Right lobe of liver (tissue), 6 donors: ENCODE measurements at regions not wholly inside any gene's neighbourhood (a gene's known extent, or its start where the extent isn't known, plus 50 kb on each side); places are given as distances from the start of the nearest gene placed in this dataset.

Experiments used
- ATAC-seq, 4 donors: fragments of 200-7000 bp; cut with Tn5 transposase; one replicate each; pipeline ENCODE4 v1.9.1; 2020; ENCODE audit warnings: mild to moderate bottlenecking in 4 of 4, moderate library complexity in 4 of 4
- DNase-seq, 3 donors: peaks; one replicate each; pipeline ENCODE4 v3.0.0-alpha.2; 2020
- H3K27ac ChIP-seq, 3 donors: fragments of 200-600 bp; one replicate each; pipeline ENCODE4 v1.8.0; 2022
- H3K27me3 ChIP-seq, 2 donors: fragments of 200-600 bp; one replicate each; pipeline ENCODE4 v1.8.0; 2022
- H3K36me3 ChIP-seq, 4 donors: fragments of 200-600 bp; sonication (generic) in 1 of 4; one replicate each; pipeline versions ENCODE4 v1.5.1 to v1.8.0; 2017 to 2022; ENCODE audit warnings: control low read depth in 1 of 4
- H3K4me1 ChIP-seq, 4 donors: fragments of 200-600 bp; sonication (generic) in 1 of 4; one replicate each; pipeline versions ENCODE4 v1.5.1 to v1.8.0; 2017 to 2022; ENCODE audit warnings: control low read depth in 1 of 4
- H3K4me3 ChIP-seq, 3 donors: fragments of 200-600 bp; one replicate each; pipeline ENCODE4 v1.8.0; 2022
- H3K9me3 ChIP-seq, 4 donors: fragments of 200-600 bp; sonication (generic) in 1 of 4; one replicate each; pipeline versions ENCODE4 v1.5.1 to v1.8.0; 2017 to 2022; ENCODE audit warnings: control low read depth in 1 of 4
- CTCF ChIP-seq, 4 donors: fragments of 200-600 bp in 3 of 4; fragments of 450-650 bp in 1 of 4; IDR thresholded peaks; one replicate each; pipeline versions ENCODE4 v1.5.1 to v1.8.0; 2016 to 2022; ENCODE audit warnings: antibody characterized with exemption in 4 of 4, mild to moderate bottlenecking in 2 of 4
- POLR2A ChIP-seq: fragments of 450-650 bp; IDR thresholded peaks from one replicate; pipeline ENCODE4 v1.6.1; 2017; ENCODE audit warnings: antibody characterized with exemption, mild to moderate bottlenecking
- WGBS: methylation state at CpG from one replicate; pipeline ENCODE4 v1.1.6; 2018; ENCODE audit warnings: low coverage, low lambda C conversion rate; ENCODE audit not compliant: insufficient coverage; ENCODE audit errors: missing lambda C conversion rate; 5-methylcytosine and 5-hydroxymethylcytosine counted together
- intact Hi-C, 2 donors: fragments of 100-400 bp; cut with DNase I; formaldehyde crosslinking; loops; one replicate each; pipeline versions ENCODE4 v1.11.2 to v1.14.1; 2022
- donor health status: DM: no; HTN: yes; CAD: no.
- donor health status: DM: no; HTN: no; CAD: no.
- donor health status: DM: no; HTN: no; CAD: no.
- donor health status: DM: no; HTN: yes; CAD: no.
- donor health status: DM: no; HTN: yes; CAD: no.

GRCh38 chr3:59660376-59660775 lies 610.6 kb upstream of the CFAP20DC start:
- Histone ChIP-seq H3K27me3 (no peaks in the 10 kb centered on the region), H3K27ac (no peak overlapping the region), H3K36me3 (no peaks in the 10 kb centered on the region), H3K4me1 (peaks cover 0 to 10% (median 3%) of the 10 kb centered on the region in 4 donors), H3K4me3 (no peak overlapping the region), H3K9me3 (no peaks in the 10 kb centered on the region)
- TF ChIP-seq CTCF (IDR thresholded peaks at IDR 0.05): no peak
- no peak for TF ChIP-seq POLR2A
- ATAC-seq: no peak
- no peak for DNase-seq
- 67% methylated on average over 1 of the region's 1 CpG for WGBS
- intact Hi-C loops: no loop called here

DNA sequence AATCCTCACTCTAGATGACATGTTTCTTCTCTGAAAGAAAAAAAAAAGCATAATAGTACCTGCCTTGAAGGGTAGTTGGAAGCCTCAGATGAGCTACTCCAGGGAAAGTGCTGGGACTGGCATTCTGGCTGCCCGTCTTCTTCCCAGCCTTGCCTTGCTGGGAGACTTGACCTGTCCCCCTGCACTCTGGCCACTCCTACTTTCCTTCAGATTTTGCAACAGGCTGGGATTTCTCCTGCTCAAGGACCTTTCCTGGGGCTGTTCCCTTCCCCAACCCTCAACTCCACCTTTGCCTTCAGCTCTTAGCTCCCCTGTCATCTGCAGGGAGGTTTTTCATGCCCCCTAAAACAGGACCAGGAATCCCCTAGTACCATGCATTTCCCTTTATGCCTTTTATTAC lies 609.9 kb upstream of the CFAP20DC start:
- Histone ChIP-seq H3K27ac (no peak overlapping the region), H3K9me3 (no peaks in the 10 kb centered on the region), H3K36me3 (no peaks in the 10 kb centered on the region), H3K4me3 (no peak overlapping the region), H3K27me3 (no peaks in the 10 kb centered on the region), H3K4me1 (peaks cover 0 to 8% (median 2%) of the 10 kb centered on the region in 4 donors)
- WGBS: 75% methylated on average over 1 of the region's 1 CpG
- DNase-seq (no peak), ATAC-seq (no peak)
- intact Hi-C loops: no loop called here
- TF ChIP-seq POLR2A (no peak), CTCF (IDR thresholded peaks at IDR 0.05) (no peak)

GRCh38 chr3:59658866-59659265 lies 609.0 kb upstream of the CFAP20DC start:
- TF ChIP-seq POLR2A (no peak), CTCF (IDR thresholded peaks at IDR 0.05) (no peak)
- H3K27ac ChIP-seq: no peak overlapping the region
- H3K4me3 ChIP-seq: no peak overlapping the region
- H3K27me3 ChIP-seq: no peaks in the 10 kb centered on the region
- ATAC-seq (no peak), DNase-seq (no peak)
- no peaks in the 10 kb centered on the region for H3K36me3 ChIP-seq
- intact Hi-C loops: no loop called here
- no peaks in the 10 kb centered on the region for H3K9me3 ChIP-seq
- WGBS: 89% methylated on average over 2 of the region's 2 CpGs
- no peaks in the 10 kb centered on the region for H3K4me1 ChIP-seq

GRCh38 chr3:59658274-59658673 lies 608.4 kb upstream of the CFAP20DC start:
- H3K27ac ChIP-seq: no peak overlapping the region
- H3K4me3 ChIP-seq: no peak overlapping the region
- no peak for ATAC-seq
- no peak for DNase-seq
- no peaks in the 10 kb centered on the region for H3K36me3 ChIP-seq
- H3K9me3 ChIP-seq: no peaks in the 10 kb centered on the region
- no peaks in the 10 kb centered on the region for H3K27me3 ChIP-seq
- H3K4me1 ChIP-seq: no peaks in the 10 kb centered on the region
- WGBS: 42% methylated on average over 2 of the region's 3 CpGs
- TF ChIP-seq POLR2A (no peak), CTCF (IDR thresholded peaks at IDR 0.05) (no peak)
- intact Hi-C loops: no loop called here

DNA sequence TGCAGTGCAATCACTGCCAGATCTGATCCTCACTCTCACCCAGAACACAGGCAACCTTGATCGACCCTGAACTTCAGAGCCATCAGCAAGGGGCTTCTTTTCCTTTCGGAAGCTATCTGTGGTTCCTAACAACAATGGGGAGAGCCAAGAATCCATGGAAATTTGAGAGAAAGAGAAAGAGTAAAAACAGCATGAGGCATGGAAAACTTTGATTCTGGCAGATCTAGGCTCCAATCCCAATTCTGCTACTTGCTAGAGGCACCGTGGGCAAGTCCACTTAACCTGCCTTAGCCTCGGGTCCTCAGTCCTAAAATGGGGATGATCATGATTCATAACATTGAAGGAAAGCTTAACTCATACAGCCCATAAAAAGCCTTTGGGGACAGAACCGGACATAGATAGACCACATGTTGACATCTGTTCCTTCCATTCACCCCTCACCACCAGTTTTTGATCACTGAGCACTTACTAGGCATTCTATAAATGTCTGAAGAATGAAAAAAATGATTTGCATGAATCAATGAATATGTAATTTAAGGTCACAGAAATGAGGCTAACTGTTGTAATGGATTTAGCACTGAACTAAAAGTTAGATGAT lies 605.7 kb upstream of the CFAP20DC start:
- no peaks in the 10 kb centered on the region for H3K4me1 ChIP-seq
- no peak overlapping the region for H3K4me3 ChIP-seq
- DNase-seq (no peak), ATAC-seq (no peak)
- intact Hi-C loops: no loop called here
- no peaks in the 10 kb centered on the region for H3K9me3 ChIP-seq
- no peak for TF ChIP-seq CTCF (IDR thresholded peaks at IDR 0.05)
- H3K36me3 ChIP-seq: no peaks in the 10 kb centered on the region
- WGBS: 72% methylated on average over 5 of the region's 5 CpGs
- no peak overlapping the region for H3K27ac ChIP-seq
- H3K27me3 ChIP-seq: no peaks in the 10 kb centered on the region
